Ovary (tissue), 7 donors: ENCODE measurements at regions not wholly inside any gene's neighbourhood (a gene's known extent, or its start where the extent isn't known, plus 50 kb on each side); places are given as distances from the start of the nearest gene placed in this dataset.

Experiments
- DNase-seq, 5 donors: peaks; one replicate each; pipeline ENCODE4 v3.0.0-alpha.2; 2019 to 2020
- H3K27ac ChIP-seq, 2 donors: fragments of 200-600 bp; one replicate each; pipeline versions ENCODE4 v1.5.1 to v1.8.0; 2019 to 2022
- H3K27me3 ChIP-seq: fragments of 200-600 bp; one replicate; pipeline ENCODE4 v1.8.0; 2022
- H3K36me3 ChIP-seq: fragments of 200-600 bp; sonication (generic); one replicate; pipeline ENCODE4 v1.5.1; 2019
- H3K4me1 ChIP-seq: one replicate; pipeline ENCODE4 v1.8.1; 2013; ENCODE audit warnings: mild to moderate bottlenecking, moderate library complexity; ENCODE audit not compliant: insufficient read depth
- H3K4me3 ChIP-seq: fragments of 200-600 bp; sonication (generic); one replicate; pipeline ENCODE4 v1.5.1; 2017
- H3K9me3 ChIP-seq, 2 donors: fragments of 200-600 bp in 1 of 2; sonication (generic) in 1 of 2; one replicate each; pipeline versions ENCODE4 v1.5.1 to v1.8.1; 2013 to 2019; ENCODE audit warnings: mild to moderate bottlenecking in 1 of 2, moderate library complexity in 1 of 2
- CTCF ChIP-seq, 3 donors: fragments of 450-650 bp in 2 of 3; fragments of 200-600 bp in 1 of 3; IDR thresholded peaks; one replicate each; pipeline versions ENCODE4 v1.5.1 to v1.8.0; 2016 to 2022; ENCODE audit warnings: antibody characterized with exemption in 3 of 3, mild to moderate bottlenecking in 1 of 3
- EP300 ChIP-seq: sonication (generic); formaldehyde crosslinking; IDR thresholded peaks from one replicate; pipeline ENCODE4 v1.6.1; 2017; ENCODE audit warnings: antibody characterized with exemption
- POLR2A ChIP-seq: fragments of 450-650 bp; IDR thresholded peaks from one replicate; pipeline ENCODE4 v1.6.1; 2017; ENCODE audit warnings: antibody characterized with exemption, mild to moderate bottlenecking, moderate library complexity
- WGBS, 3 donors: extraction: QIAGEN DNeasy Blood & Tissue Kit in 1 of 3; methylation state at CpG; one replicate each; pipeline versions ENCODE4 v1.1.5 to v1.1.7; 2013 to 2017; 5-methylcytosine and 5-hydroxymethylcytosine counted together
- intact Hi-C, 4 donors: fragments of 100-400 bp; cut with DNase I; formaldehyde crosslinking; loops; one replicate each; pipeline versions ENCODE4 v1.11.0 to v1.15.1; 2022 to 2023
- donor health status: DM: no; HTN: no; CAD: no; lungs with moderate emphysema.
- donor health status: DM: no; HTN: no; CAD: no.
- donor health status: Bipolar disorder and iron deficiency.
- donor health status: DM: no; HTN: no; CAD: no.
- donor health status: DM: yes; HTN: yes; CAD: no.

GRCh38 chr6:105800398-105800797, 285.7 kb upstream of the PRDM1 start:
- Histone ChIP-seq H3K4me3 (no peak overlapping the region), H3K27me3 (no peaks in the 10 kb centered on the region), H3K4me1 (peaks cover 8% of the 10 kb centered on the region), H3K9me3 (no peaks in the 10 kb centered on the region), H3K27ac (no peak overlapping the region), H3K36me3 (no peaks in the 10 kb centered on the region)
- no peak for TF ChIP-seq CTCF (IDR thresholded peaks at IDR 0.05)
- no peak for TF ChIP-seq POLR2A
- no peak for TF ChIP-seq EP300
- no peak for DNase-seq
- 84 to 95% (median 94%) methylated on average over 2 of the region's 2 CpGs for WGBS, 3 donors
- intact Hi-C loops = loop anchor here in 1 of 4 donors (10.0 kb wide), 1 partner anchor 104 kb away; no protein-coding TSS in a partner anchor

GRCh38 chr6:105799056-105799455, 287.1 kb upstream of the PRDM1 start:
- Histone ChIP-seq H3K27me3 (no peaks in the 10 kb centered on the region), H3K36me3 (no peaks in the 10 kb centered on the region), H3K4me1 (peaks cover 11% of the 10 kb centered on the region), H3K9me3 (no peaks in the 10 kb centered on the region), H3K27ac (no peak overlapping the region), H3K4me3 (no peak overlapping the region)
- DNase-seq = peak in 4 of 5 donors; percentile 21 to 45 (median 44)
- intact Hi-C loops = loop anchor here in 1 of 4 donors (10.0 kb wide), 1 partner anchor 186 kb away; no protein-coding TSS in a partner anchor
- no peak for TF ChIP-seq POLR2A
- no peak for TF ChIP-seq CTCF (IDR thresholded peaks at IDR 0.05)
- no peak for TF ChIP-seq EP300
- whole genome bisulfite sequencing, 3 donors = 10 to 15% (median 12%) methylated on average over 2 of the region's 2 CpGs

GRCh38 chr6:105797983-105798453, 288.1 kb upstream of the PRDM1 start:
- peak overlapping the region in 1 of 2 donors; percentile 55 for H3K27ac ChIP-seq
- DNase-seq = peak in 3 of 5 donors; percentile 41 to 65 (median 59)
- no peaks in the 10 kb centered on the region for H3K27me3 ChIP-seq

GRCh38 chr6:105797286-105797979, 288.7 kb upstream of the PRDM1 start:
- TF ChIP-seq CTCF (IDR thresholded peaks at IDR 0.05) = no peak
- no peak for TF ChIP-seq EP300
- TF ChIP-seq POLR2A = no peak
- H3K27me3 ChIP-seq = no peaks in the 10 kb centered on the region
- no peak overlapping the region for H3K4me3 ChIP-seq
- no peaks in the 10 kb centered on the region for H3K36me3 ChIP-seq
- intact Hi-C loops = loop anchor here in 1 of 4 donors (10.0 kb wide), 1 partner anchor 187 kb away; no protein-coding TSS in a partner anchor
- H3K27ac ChIP-seq = peak overlapping the region in 1 of 2 donors; percentile 55
- H3K9me3 ChIP-seq = no peaks in the 10 kb centered on the region
- peak in 1 of 5 donors; percentile 25 for DNase-seq
- peaks cover 15% of the 10 kb centered on the region for H3K4me1 ChIP-seq
- WGBS, 3 donors = 83 to 86% (median 84%) methylated on average over 4 of the region's 4 CpGs

More at GRCh38 chr6:105797983-105798453, 288.1 kb upstream of the PRDM1 start:
- TF ChIP-seq EP300 = no peak
- no peak for TF ChIP-seq CTCF (IDR thresholded peaks at IDR 0.05)
- no peak for TF ChIP-seq POLR2A
- Histone ChIP-seq H3K4me3 (no peak overlapping the region), H3K36me3 (no peaks in the 10 kb centered on the region), H3K9me3 (no peaks in the 10 kb centered on the region), H3K4me1 (peaks cover 13% of the 10 kb centered on the region)
- 3 to 14% (median 7%) methylated on average over 4 of the region's 4 CpGs for WGBS, 3 donors
- intact Hi-C loops = loop anchor here in 1 of 4 donors (10.0 kb wide), 1 partner anchor 187 kb away; no protein-coding TSS in a partner anchor
